ENCODE measurements at regions not wholly inside any gene's neighbourhood (a gene's known extent, or its start where the extent isn't known, plus 50 kb on each side); places are given as distances from the start of the nearest gene placed in this dataset.

DNA sequence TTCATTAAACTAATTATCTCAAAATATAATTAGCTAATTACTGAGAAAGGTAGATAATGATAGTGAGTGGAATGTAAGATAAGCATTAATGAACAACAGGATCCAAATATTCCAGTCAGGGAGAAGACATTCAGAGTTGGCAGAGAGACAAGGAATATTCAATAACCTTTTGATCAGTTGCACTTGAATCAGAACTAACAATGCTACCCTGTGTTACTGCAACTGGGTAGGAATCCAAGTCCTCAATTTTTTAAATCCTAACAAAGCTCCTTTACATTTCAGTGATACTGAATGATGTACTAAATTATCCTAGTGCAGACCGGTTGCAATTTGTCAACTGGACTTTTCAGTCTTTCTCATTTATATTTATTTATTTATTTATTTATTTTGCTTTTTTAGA lies 107.1 kb upstream of the MIR17HG start:
- TF ChIP-seq, protein P1, sequence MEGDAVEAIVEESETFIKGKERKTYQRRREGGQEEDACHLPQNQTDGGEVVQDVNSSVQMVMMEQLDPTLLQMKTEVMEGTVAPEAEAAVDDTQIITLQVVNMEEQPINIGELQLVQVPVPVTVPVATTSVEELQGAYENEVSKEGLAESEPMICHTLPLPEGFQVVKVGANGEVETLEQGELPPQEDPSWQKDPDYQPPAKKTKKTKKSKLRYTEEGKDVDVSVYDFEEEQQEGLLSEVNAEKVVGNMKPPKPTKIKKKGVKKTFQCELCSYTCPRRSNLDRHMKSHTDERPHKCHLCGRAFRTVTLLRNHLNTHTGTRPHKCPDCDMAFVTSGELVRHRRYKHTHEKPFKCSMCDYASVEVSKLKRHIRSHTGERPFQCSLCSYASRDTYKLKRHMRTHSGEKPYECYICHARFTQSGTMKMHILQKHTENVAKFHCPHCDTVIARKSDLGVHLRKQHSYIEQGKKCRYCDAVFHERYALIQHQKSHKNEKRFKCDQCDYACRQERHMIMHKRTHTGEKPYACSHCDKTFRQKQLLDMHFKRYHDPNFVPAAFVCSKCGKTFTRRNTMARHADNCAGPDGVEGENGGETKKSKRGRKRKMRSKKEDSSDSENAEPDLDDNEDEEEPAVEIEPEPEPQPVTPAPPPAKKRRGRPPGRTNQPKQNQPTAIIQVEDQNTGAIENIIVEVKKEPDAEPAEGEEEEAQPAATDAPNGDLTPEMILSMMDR (conservative IDR thresholded peaks at IDR 0.05): no peak
- TF ChIP-seq EZH2 (IDR thresholded peaks at IDR 0.05; ENCODE audit: low read depth): no peak
